HG03108 (cell line): ENCODE measurements at regions not wholly inside any gene's neighbourhood (a gene's known extent, or its start where the extent isn't known, plus 50 kb on each side); places are given as distances from the start of the nearest gene placed in this dataset.

Source experiments
- ATAC-seq: cut with Tn5 transposase; IDR thresholded peaks from one replicate; pipeline ENCODE4 v1.9.1; 2021; ENCODE audit warnings: moderate library complexity; ENCODE audit not compliant: unreplicated experiment

DNA sequence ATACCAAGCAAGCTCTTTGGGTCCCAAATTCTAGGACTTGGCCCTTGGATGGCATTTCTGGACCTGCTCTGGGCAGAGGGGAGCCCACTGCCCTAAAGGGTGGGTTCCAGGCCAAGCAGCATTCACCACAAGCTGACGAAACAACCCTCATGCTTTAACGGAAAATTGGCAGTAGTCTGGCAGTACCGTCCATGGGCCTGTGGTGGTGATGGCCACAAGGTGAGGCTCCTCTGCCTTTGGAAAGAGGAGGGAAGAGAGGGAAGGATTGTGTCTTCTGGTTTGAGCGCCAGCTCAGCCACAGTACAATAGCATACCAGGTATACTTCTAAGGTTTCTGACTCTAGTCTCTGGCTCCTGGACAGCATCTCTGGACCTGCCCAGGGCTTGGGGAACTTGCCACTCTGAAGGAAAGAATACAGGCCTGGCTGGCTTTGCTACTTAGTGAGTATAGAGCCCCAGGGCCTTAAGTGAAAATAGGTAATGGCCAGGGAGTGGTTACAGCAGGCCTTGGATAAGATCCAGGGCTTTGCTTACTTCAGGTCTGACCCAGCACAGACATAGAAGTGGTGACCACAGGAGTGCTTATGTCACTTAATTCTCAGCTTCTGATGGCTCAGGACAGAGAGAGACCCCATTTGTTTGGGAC is 595.5 kb downstream of the LMO7 start:
- no peak for ATAC-seq

DNA sequence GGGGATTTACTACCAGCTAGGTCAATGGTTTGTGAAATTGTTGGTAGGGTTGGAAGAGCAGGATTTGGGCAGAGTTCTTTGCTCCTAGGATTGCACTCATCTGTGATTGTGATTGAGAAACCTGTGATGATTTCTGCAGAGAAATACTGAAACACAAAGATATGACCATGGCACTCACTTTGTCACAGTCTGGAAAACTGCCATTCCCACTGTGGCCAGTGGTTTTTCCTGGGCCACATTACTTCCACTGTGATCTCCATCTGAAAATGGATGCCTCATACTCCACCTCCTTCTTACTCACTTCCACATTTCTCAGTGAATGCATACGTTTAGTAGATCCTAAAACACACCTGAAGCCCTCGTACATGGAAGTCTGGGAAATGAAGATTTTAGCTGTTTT is 593.2 kb downstream of the LMO7 start:
- no peak for ATAC-seq

DNA sequence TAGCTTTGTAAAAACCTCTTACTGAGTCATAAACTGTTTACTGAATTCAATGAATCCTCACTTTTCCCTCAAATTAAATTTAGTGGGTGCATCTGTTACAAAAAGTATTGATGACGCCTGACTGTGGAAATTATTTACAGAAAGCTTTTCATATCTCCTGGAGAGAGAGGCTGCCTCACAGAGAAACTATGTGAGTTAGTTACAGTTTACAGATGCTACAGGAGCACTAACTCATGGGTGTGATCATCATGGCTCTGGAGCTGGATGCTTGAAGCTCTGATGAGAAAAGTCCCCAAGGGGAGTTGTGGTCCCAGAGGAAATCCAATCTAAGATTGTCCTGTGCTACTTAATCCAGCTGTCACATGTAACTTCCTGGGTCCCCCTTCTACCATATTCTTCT is 590.8 kb downstream of the LMO7 start:
- ATAC-seq: no peak

DNA sequence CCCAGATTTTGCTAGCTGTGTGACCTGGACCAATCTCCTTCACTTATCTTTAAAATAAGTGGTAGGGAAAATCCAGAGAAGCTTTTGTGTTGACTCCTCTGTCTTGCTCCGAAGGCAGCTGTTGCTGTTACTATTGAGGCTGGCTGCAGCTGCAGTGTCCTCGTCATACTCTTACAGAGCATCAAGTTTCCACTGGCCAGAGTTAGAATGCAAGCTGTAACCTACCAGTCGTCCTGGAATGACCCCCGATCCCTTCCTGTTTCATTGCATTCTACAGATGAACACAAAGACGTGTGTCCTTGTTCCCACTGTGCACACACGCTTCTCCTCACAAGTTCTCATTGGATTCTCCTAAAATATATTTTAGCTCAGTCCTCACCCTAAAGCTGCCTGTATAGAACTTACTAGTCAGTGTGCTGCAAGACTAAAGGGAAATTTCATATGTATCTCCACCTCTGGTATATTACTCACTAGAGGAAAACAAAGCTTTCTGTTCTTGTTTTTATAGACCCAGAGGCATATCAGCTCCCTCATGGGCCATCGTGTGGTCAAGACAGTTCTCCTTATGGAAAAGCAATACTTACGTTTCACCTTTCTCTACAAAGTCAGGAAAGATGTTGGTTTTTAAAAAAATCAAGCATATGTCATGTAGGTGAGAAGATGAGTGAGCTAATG is 589.8 kb downstream of the LMO7 start:
- no peak for ATAC-seq

DNA sequence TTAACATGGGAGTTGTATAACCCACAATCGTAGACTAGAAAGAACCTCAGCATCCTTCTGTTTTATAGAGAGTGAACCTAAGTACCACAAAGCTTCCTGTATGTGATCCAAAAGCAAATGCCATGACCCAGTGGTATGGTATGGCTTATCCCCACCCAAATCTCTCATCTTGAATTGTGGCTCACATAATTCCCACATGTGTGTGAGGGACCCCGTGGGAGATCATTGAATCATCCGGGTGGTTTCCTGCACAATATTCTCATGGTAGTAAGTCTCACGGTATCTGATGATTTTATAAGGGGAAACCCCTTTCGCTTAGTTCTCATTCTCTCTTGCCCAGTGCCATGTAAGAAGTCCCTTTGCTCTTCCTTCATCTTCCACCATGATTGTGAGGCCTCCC is 587.9 kb downstream of the LMO7 start:
- ATAC-seq: no peak

DNA sequence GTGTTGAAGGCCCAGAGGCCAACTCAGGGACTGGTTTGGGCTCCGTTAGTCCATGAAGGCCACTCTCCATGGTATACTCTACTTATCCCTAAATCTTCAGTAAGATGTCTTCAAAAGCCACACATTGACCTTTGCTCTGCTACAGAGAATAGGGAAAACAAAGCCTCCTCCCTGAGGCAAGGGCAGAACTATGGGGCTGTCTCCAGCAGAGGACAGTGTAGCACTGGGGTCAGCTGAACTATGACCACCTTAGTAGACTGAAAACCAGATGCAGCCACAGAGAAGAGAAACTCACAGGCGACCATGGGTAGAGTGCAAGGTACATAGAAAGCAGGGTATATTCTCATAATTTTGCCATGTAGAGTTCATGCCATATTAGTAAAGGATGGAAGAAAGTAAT is 587.4 kb downstream of the LMO7 start:
- ATAC-seq: no peak

DNA sequence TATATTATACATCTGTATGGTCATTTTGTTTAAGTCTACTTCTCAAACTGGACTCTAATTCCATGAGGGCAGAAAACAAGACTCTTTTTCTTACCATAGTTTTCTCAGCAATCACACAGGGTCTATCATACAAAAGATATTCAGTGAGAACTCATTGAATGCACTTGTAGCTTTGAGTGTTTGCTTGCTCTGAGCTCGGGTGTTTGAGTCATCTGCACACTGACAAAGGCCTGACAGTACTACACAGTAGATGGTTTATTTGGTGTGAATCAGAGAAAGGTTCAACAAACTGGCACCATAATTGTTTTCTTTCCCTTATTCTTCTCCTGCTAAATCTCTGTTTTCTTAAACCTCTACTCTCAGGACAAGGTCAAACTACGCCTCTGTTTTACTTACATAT is 586.4 kb downstream of the LMO7 start:
- ATAC-seq: no peak

DNA sequence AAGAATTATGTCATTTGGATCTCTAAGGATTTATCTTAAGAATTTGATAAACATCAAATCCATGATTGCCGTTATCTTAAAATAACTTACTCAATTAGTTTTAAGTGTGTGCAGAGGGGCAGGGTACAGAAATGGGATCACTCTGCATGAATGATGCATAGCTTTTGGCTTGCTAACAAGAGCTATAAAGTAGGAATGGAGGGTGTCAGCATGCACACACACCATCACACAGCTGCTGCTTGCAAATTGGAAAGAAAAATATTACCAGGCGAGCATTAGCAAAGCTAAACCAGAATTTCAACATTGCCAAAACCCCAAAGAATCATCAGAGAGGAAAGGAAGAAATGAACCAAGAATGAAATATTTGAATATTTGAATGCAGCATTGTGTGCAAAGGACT is 580.6 kb downstream of the LMO7 start:
- no peak for ATAC-seq

DNA sequence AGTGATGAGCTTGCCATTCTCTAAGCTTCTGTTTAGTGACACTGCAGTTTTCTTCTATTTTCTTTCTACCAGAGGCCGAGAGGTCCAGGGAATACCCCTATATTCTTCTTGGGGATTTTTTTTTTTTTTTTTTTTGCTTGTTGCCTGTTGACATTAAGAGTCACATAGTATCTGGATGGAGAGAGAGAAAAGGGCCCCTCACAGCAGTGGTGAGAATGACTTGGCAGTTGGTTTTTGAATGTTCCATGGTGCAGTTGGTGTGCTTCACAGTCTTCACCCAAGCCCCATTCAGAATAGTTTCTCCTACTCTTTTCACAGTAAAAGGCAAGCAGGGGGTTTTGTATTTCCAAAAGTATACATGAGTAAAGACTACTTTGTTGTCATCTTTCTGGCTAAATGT is 577.9 kb downstream of the LMO7 start:
- no peak for ATAC-seq

DNA sequence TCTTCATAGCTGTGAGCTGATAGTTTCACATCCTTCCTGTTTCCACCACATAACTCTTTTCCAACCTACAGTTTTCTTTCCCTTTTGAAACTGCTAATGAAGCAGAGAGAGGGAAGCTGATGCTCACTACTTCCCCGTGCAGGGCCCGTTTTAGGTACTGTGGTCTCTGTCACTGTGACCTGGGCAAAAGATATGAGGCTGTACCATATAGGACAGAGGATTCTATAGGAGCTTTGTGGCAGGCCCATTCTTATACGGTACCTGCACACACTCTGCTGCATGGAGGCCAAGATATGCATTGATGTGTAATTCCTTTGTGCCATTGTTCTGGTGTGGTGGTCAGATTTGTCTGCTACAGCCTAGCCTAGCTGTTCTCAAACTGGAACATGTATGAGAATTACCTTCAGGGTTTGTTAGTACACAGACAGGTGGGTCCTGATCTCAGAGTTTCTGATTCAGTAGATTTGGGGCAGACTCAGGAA is 577.3 kb downstream of the LMO7 start:
- ATAC-seq: no peak

DNA sequence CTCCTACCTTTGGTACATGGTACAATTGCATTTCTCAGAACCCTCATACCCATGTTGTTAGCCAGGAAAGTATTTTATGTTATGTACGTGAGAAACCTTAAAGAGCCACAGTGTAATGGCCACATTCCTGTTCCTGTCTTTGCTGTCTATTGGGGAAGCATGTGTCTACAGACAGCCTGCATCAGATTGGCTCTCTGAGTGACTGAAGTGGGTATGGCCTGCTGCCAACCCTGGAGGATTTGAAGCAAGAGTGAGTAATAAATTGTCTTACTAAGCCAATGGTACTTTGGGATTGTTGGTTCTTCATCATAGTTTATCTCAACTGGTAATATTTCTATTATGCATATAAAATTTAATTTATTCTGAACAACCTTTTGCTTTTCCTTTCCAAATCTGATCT is 574.1 kb downstream of the LMO7 start:
- ATAC-seq: no peak

DNA sequence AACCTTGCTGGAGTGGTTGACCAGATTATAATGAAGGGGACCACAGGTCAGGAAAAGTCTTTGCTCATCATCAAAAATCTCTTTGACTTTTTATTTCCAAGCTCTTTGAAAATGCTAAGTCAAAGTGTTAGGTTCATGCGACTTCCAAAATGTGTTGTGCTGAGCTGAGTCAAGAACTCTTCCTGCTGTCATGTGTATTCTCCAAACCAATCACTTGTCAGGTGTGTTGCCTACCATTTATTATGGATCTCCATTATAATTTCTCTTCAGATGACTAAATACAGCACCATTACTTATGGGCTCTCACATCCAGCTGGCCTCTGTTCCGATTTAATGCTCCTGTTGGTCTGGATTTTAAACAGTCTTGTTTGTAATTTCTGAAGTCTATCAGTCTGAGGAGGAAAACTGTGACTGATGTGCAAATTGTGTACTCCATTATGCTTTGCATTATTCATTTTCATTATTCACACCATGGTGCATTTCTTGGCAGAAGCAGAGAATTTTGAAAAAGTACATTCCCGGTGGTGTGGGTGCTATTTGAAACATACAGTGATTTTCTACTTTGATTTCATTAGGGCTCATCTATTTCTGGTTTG is 562.5 kb downstream of the LMO7 start:
- no peak for ATAC-seq

DNA sequence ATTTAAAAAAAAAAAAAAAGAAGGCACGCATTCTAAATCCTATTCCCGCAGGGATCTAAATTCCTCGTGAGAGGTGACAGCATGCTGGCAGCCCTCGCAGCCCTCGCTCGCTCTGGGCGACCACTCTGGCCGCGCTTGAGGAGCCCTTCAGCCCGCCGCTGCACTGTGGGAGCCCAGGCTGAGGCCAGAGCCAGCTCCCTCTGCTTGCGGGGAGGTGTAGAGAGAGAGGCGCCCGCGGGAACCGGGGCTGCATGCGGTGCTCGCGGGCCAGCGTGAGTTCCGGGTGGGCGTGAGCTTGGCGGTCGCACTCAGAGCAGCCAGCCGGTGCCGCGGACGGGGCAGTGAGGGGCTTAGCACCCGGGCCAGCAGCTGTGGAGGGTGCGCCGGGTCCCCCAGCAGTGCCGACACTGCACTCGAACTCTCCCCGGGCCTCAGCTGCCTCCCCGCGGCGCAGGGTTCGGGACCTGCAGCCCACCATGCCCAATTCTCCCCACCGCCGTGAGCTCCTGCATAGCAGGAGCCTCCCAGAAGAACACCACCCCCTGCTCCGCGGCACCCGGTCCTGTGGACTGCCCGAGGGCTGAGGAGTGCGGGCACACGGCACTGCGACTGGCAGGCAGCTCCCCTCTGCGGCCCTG is 553.9 kb downstream of the LMO7 start:
- no peak for ATAC-seq

DNA sequence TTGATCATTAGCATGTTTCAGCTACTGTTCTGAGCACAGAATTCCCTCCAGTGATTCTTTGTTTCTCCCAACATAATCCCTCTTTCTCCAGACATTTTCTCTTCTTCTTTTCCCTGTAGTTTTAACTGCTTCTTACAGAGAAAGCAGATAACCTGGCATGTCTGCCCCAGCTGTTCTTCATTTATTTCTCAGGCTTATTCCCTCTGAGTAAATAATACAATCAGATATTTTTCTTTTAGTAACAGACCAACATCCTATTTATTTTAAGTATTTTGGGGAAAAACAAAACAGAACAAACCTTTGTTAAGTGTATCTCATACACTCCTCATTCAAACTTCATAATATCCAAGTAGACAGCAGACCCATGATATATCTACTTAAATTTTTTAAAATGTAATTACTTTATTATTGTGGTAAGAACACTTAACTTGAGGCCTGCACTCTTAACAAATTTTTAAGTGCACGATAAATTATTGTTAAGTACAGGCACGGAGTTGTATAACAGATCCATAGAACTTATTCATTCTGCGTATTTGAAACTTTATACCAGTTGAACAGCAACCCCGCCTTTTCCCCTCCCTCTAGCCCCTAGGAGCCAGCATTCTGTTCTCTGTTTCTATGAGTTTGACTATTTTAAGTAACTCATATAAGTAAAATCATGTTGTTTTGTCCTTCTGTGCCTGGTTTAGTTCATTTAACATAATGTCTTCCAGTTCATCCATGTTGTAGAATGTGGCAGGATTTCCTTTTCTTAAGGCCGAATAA is 540.0 kb downstream of the LMO7 start:
- ATAC-seq: no peak

DNA sequence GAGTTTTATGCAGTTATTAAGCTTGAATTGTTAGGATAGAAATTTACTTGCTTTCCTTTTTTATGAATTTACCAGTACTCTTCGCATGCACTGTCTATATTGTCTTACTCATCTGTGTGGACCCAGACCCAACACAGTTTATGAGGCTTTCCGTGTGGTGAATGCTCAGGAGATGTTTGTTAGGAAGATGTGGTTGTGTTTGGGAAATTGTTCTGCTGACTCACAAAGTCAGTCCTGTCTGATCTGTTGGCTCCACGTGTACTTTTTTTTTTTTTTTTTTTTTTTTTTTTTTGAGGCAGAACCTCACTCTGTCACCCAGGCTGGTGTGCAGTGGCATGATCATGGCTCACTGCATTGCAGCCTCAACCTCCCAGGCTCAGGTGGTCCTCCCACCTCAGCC is 532.5 kb downstream of the LMO7 start:
- ATAC-seq: no peak

DNA sequence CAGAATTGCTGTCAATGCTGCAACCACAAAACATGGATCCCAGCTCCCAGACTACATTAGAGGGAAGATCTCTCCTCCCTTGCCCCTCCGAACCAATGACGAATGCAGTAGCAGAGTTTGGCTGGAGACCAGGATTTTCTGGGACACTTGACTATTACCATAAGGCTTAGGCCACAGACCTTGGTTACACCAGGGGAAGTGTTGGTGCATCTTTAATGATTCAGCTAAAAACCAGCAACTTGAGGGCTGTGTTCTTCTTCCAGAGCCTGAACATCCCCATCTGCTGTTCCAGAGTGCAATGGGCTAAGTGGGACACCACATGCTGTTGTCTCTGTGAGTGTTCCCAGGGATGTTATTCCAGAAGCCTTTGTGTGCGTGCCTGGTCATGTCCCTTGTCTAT is 528.2 kb downstream of the LMO7 start:
- ATAC-seq: no peak

DNA sequence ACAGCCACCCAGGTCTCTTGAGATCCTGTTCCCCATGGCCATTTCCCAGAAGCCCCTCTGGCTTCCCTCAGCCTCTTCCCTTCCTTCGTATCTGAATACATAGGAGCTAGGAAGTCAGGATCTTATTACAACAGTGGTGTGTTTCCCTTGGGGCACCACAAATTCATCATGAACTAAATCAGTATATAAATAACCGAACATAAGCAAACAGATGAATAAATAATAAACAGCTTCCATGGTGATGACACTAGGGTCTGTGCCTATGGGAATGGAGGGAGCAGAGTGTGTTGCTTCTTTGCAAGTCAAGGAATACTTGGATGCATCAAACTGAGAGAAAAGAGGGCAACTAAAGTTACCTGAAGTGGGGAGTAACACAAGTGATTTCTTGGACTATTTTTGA is 527.6 kb downstream of the LMO7 start:
- ATAC-seq: no peak

DNA sequence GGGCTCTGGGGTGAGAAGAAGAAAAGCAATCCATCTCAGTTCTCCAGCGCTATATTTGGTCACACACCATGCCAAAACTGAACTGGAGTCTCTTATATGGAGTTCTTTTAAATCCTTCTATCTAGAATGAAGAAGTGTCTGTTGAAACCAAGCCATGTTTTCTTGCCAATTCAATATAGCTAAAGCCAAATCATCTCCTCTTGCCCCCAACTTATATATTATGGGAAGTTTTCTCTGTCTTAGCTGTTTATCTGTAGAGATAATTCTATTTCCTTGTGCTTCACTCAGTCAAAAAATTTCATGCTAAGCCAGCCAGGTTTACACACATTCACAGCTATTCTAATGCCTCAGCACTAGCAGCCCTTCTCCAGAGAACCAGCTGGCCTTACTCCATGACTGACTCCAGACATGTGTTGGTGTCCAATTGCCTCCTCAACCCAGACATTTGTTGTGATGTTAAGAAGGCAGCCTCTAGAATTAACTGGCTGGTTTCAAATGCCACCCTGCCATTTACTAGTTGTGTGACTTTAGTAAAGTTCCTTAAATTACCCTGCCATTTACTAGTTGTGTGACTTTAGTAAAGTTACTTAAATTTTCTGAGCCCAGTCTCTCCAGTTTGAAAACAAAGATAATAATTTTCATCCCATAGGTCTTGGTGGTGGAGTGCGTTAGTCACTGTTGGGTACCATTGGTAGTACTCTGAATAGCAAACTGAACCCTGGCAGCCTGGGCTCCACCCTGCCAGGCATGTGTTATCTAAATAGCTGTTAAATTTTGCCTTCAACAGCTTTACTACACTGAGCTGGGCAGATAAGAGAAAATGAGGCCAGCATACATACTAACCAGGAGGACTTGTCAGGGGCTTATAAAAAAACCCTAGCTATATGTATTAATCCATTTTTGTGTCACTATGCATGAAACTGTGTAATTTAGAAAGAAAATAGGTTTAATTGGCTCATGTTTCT is 525.1 kb downstream of the LMO7 start:
- no peak for ATAC-seq

DNA sequence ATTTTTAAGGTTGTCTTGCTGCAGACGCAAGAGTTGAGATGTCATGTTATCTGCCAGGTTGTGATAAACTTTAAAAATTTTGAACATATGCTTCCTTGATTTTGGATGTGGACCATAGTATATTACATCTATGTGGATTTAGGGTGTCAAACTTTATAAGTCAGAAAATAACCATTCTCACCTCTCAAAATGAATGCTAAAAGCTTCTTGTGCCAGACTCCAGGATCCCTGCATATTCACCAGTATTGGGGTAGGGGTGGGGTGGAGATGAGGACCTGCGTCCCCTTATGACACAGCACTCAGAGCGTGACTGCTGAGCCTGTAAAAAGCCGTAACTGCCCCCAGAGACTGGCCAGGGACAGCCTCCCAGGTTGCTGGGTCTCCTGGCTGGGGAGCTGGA is 524.4 kb downstream of the LMO7 start:
- ATAC-seq: no peak

DNA sequence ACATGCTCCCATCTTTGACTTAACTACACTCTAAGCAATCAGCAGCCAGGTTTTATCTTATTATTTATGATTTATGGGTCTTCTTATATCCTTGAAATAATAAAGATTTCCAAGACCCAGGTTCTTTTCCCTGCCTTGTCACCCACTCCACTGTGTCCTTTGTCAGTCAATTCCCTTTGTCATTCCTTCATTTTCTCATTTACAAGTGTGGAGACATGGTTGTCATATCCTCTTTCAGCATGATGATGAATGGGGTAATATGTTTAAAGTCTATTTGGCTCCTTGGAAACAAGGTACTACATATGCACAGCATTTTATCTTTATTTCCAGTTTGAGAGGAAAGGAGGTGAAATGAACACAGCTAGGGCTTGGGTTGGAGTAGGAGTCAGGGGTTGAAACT is 521.8 kb downstream of the LMO7 start:
- ATAC-seq: no peak
